Vagina (tissue), 2 donors: ENCODE measurements at regions not wholly inside any gene's neighbourhood (a gene's known extent, or its start where the extent isn't known, plus 50 kb on each side); places are given as distances from the start of the nearest gene placed in this dataset.

Source experiments
- DNase-seq, 2 donors: peaks; one replicate each; pipeline ENCODE4 v3.0.0-alpha.2; 2017; ENCODE audit errors: extremely low spot score in 2 of 2
- H3K27ac ChIP-seq: fragments of 200-600 bp; sonication (generic); one replicate; pipeline ENCODE4 v1.5.1; 2019
- H3K27me3 ChIP-seq: fragments of 200-600 bp; sonication (generic); one replicate; pipeline ENCODE4 v1.5.1; 2019
- H3K36me3 ChIP-seq, 2 donors: fragments of 200-600 bp; sonication (generic); one replicate each; pipeline ENCODE4 v1.5.1; 2017 to 2019
- H3K4me1 ChIP-seq: fragments of 200-600 bp; sonication (generic); one replicate; pipeline ENCODE4 v1.5.1; 2019
- H3K4me3 ChIP-seq, 2 donors: fragments of 200-600 bp; sonication (generic); 1 replicate in 1 of 2; 2 replicates in 1 of 2; pipeline ENCODE4 v1.5.1; 2016 to 2019
- H3K9me3 ChIP-seq: fragments of 200-600 bp; sonication (generic); one replicate; pipeline ENCODE4 v1.5.1; 2019
- CTCF ChIP-seq, 3 experiments: fragments of 450-650 bp in 2 of 3; fragments of 200-600 bp in 1 of 3; sonication (generic) in 1 of 3; IDR thresholded peaks; one replicate each; pipeline ENCODE4 v1.5.1; 2017 to 2019; ENCODE audit warnings: antibody characterized with exemption in 3 of 3, mild to moderate bottlenecking in 2 of 3, moderate library complexity in 2 of 3
- POLR2A ChIP-seq, 2 donors: fragments of 450-650 bp; IDR thresholded peaks; one replicate each; pipeline ENCODE4 v1.6.1; 2017; ENCODE audit warnings: antibody characterized with exemption in 2 of 2, mild to moderate bottlenecking in 2 of 2, moderate library complexity in 2 of 2
- POLR2AphosphoS5 ChIP-seq, 2 donors: sonication (generic); formaldehyde crosslinking; IDR thresholded peaks; one replicate each; pipeline ENCODE4 v1.9.0; 2017; ENCODE audit warnings: antibody characterized with exemption in 2 of 2, mild to moderate bottlenecking in 2 of 2, low read depth in 1 of 2; ENCODE audit not compliant: insufficient read depth in 1 of 2
- intact Hi-C: fragments of 100-400 bp; cut with DNase I; formaldehyde crosslinking; loops from one replicate; pipeline ENCODE4 v1.15.1; 2023

- intact Hi-C loops = no loop called here
Measured at GRCh38 chr2:133654949-133655348, 86.7 kb upstream of the NCKAP5 start.

GRCh38 chr2:133655610-133656009 is 87.3 kb upstream of the NCKAP5 start:
- no peak overlapping the region for H3K27ac ChIP-seq
- H3K27me3 ChIP-seq = no peaks in the 10 kb centered on the region
- H3K4me1 ChIP-seq = peaks cover 15% of the 10 kb centered on the region
- intact Hi-C loops = no loop called here
- DNase-seq = no peak
- H3K4me3 ChIP-seq = no peak overlapping the region
- H3K36me3 ChIP-seq = no peaks in the 10 kb centered on the region
- TF ChIP-seq POLR2A (IDR thresholded peaks at IDR 0.05) (no peak), POLR2AphosphoS5 (IDR thresholded peaks at IDR 0.05; ENCODE audit: insufficient read depth in 1 of 2, low read depth in 1 of 2) (no peak), CTCF (IDR thresholded peaks at IDR 0.05) (no peak)
- H3K9me3 ChIP-seq = no peaks in the 10 kb centered on the region

More at GRCh38 chr2:133654949-133655348, 86.7 kb upstream of the NCKAP5 start:
- peaks cover 15% of the 10 kb centered on the region for H3K4me1 ChIP-seq
- no peak overlapping the region for H3K4me3 ChIP-seq
- no peak for DNase-seq
- no peaks in the 10 kb centered on the region for H3K27me3 ChIP-seq
- H3K36me3 ChIP-seq = no peaks in the 10 kb centered on the region
- no peak overlapping the region for H3K27ac ChIP-seq
- TF ChIP-seq POLR2AphosphoS5 (IDR thresholded peaks at IDR 0.05; ENCODE audit: insufficient read depth in 1 of 2, low read depth in 1 of 2) = no peak
- no peak for TF ChIP-seq POLR2A (IDR thresholded peaks at IDR 0.05)
- no peak for TF ChIP-seq CTCF (IDR thresholded peaks at IDR 0.05)
- H3K9me3 ChIP-seq = no peaks in the 10 kb centered on the region

GRCh38 chr2:133657591-133657990 is 89.3 kb upstream of the NCKAP5 start:
- Histone ChIP-seq H3K27me3 (no peaks in the 10 kb centered on the region), H3K27ac (no peak overlapping the region), H3K4me3 (no peak overlapping the region), H3K9me3 (no peaks in the 10 kb centered on the region), H3K36me3 (no peaks in the 10 kb centered on the region), H3K4me1 (peaks cover 12% of the 10 kb centered on the region)
- intact Hi-C loops = no loop called here
- TF ChIP-seq POLR2AphosphoS5 (IDR thresholded peaks at IDR 0.05; ENCODE audit: insufficient read depth in 1 of 2, low read depth in 1 of 2) = no peak
- TF ChIP-seq CTCF (IDR thresholded peaks at IDR 0.05) = no peak
- no peak for TF ChIP-seq POLR2A (IDR thresholded peaks at IDR 0.05)
- no peak for DNase-seq

GRCh38 chr2:133658020-133658903 is 90.0 kb upstream of the NCKAP5 start:
- H3K4me3 ChIP-seq = no peak overlapping the region
- no peak for DNase-seq
- intact Hi-C loops = no loop called here
- no peak for TF ChIP-seq CTCF (IDR thresholded peaks at IDR 0.05)
- no peaks in the 10 kb centered on the region for H3K36me3 ChIP-seq
- H3K9me3 ChIP-seq = no peaks in the 10 kb centered on the region
- H3K4me1 ChIP-seq = peaks cover 5% of the 10 kb centered on the region
- H3K27me3 ChIP-seq = no peaks in the 10 kb centered on the region
- H3K27ac ChIP-seq = no peak overlapping the region

GRCh38 chr2:133660510-133660909 is 92.2 kb upstream of the NCKAP5 start:
- DNase-seq = no peak
- TF ChIP-seq CTCF (IDR thresholded peaks at IDR 0.05) = no peak
- TF ChIP-seq POLR2AphosphoS5 (IDR thresholded peaks at IDR 0.05; ENCODE audit: insufficient read depth in 1 of 2, low read depth in 1 of 2) = no peak
- no peak for TF ChIP-seq POLR2A (IDR thresholded peaks at IDR 0.05)
- intact Hi-C loops = no loop called here
- Histone ChIP-seq H3K27me3 (no peaks in the 10 kb centered on the region), H3K9me3 (no peaks in the 10 kb centered on the region), H3K4me3 (no peak overlapping the region), H3K4me1 (no peaks in the 10 kb centered on the region), H3K27ac (no peak overlapping the region), H3K36me3 (no peaks in the 10 kb centered on the region)
